Stimulated activated CD8-positive, alpha-beta memory T cell treated with anti-CD3 and anti-CD28 coated beads, Interleukin-12 subunit alpha, Interleukin-12 subunit beta, amount 100 ng/mL, for 24 hours (primary cell): ENCODE measurements at regions not wholly inside any gene's neighbourhood (a gene's known extent, or its start where the extent isn't known, plus 50 kb on each side); places are given as distances from the start of the nearest gene placed in this dataset.
"Not testable (repeated sequence)": the region's sequence is repeated elsewhere in the genome, so short reads cannot be mapped to it uniquely, and the experiment has no call there.

Experiments
- DNase-seq: peaks from one replicate; pipeline ENCODE4 v3.0.0-alpha.2; 2020; ENCODE audit errors: extremely low read depth

GRCh38 chr1:234795711-234796437 is 185.9 kb upstream of the IRF2BP2 start:
- not testable (repeated sequence) for DNase-seq

DNA sequence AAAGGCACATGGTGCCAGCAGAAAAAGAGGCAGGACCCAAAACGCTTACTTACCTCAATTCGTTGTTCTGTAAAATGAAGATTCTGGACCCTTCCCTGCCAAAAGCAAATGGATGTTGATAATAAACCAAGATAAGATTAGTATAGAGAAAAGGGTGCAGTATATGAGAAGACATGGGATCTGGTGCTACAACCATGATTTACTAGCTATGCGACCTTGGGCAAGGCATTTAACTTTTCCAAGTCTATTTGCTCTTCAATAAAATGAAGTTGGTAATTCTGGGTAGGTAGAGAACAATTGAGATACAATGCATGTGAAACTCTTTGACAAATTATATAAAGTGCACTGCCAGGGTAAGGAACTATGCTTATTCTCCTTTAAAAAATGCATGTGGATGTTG is 185.0 kb upstream of the IRF2BP2 start:
- not testable (repeated sequence) for DNase-seq

DNA sequence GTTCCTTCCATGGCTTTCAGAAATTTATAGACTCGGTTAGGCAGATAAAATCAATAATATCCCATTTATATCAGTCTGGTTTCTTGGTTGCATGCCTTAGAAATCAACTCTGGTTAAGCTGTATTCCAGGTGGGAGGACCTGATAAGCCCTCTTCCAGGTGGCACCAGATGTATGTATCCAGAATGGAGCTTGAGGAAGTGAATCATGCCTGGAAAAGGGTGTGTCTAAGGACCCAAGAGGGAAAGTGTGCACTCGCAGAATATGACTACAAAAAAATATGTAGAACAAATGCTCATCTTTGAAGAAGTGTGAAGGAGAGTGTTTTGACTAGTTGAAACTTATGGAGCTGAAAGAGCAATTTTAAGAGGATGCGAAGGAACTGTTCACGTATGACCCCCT is 184.5 kb upstream of the IRF2BP2 start:
- not testable (repeated sequence) for DNase-seq

DNA sequence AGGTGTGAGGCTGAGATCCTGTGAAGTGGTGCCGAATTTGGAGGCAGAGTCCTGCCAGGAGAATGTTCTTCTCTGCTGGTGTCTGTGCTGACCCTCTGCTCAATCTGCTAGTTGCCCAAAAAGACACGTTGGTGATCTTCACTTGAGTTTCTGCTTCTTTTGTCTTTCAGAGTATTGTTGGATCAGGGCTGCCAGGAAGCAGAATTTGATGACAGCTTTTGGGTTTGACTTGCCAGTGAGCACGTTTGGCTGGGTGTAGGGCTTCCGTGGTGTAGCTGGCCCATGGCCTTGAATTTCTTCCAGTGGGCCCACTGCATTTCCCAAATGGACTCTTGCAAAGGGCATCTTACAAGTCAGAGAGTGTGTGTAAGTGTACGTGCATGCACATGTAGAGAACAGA is 183.9 kb upstream of the IRF2BP2 start:
- DNase-seq: not testable (repeated sequence)

DNA sequence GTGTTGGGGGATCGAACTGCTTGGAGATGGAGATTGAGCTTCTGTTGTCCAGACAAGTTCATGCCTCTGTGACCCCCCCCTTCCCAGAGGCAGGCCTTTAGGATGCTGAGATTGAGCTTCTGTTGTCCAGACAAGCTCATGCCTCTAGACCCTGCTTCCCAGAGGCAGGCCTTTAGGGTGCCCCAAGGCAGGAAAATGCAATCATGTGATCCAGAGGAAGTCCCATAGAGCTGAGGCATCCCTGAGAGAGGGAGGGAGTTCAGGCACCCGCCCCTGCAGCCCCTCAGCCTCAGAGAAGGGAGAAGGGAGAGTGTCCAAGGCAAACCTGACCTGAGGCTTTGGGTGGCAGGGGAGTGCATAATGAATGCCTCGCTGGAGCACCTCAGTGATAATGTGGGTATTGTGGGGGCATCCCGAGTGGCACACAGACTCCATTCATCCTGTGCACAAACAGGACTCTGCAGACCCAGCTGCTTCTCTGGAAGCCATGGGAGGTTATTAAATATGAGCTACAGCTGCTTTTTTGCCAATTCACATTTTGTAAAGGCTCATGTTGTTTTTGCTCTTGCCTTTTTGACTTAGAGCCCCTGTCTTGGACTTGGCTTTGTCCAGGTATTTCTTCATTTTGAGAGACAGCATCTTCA is 182.4 kb upstream of the IRF2BP2 start:
- not testable (repeated sequence) for DNase-seq

DNA sequence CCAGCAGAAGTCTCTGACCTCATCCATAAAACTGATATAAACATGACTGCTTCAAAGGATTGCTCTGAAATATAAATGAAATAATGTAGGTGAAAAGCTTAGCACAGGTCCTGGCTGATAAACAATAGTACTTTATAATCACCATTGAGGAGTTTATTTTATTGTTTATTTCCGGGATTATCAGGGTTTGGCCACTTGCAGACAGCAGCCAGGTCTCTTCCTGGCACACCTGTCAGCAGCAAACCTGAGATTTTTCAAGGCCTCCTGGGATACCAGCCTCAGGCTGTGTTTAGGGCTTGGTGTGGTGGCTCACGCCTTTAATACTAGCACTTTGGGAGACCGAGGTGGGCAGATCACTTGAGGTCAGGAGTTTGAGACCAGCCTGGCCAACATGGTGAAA is 181.6 kb upstream of the IRF2BP2 start:
- not testable (repeated sequence) for DNase-seq

DNA sequence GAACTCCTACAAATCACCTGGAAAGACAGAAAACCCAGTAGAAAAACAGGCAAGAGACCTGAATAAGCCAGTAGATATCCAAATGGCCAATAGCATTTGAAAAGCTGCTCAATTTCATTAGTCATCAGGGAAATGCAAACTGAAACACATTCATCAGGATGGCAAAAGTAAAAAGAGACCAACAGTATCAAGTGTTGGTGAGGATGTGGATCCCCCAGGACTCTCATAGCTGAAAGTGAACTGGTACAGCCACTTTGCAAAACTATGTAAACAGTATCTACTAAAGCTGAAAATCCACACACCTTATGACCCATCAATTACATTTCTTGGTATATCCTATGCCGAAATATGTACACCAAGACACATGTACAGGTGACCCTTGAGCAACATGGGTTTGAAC is 180.4 kb upstream of the IRF2BP2 start:
- DNase-seq: not testable (repeated sequence)

- not testable (repeated sequence) for DNase-seq
Observed at GRCh38 chr1:234787011-234787584, 177.1 kb upstream of the IRF2BP2 start.

DNA sequence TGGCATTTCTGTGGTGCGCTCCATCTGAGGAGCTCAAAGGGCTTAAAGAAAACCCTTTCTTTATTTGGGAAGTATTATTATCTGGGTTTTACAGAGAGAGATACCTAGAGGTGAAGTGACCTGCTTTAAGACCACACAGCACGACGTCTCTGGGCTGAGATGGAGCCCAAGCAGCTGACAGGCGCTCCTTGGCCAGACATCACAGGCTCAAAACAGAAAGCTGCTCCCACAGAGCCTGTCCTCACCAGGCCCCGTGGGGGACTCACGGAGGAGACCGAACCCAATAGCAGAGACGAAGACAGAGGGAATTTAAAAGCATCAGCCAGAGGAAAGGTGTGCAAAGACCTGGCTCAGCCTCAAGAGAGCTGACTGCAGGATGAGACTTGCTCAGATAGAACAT is 175.9 kb upstream of the IRF2BP2 start:
- DNase-seq: not testable (repeated sequence)

DNA sequence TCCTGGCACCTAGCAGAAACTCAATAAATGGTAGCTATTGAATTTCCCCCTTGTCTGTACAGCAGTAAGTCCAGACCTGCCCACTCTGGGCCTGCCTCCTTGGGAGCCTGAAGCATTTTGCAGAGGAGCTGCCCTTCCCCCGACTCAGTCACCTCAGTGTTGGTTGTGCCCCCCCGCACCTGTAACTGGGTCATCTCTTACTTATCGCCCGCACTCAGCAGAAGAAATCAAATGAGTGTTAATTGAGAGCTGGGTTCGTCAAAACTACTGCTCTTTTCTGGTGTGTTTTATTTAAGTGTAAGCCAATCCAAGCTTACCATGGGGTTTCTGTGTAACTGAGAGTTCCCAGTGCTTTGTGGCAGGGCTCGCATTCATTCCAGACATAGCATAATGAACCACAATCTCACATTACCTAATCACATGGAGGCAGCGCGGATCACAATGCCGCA is 175.5 kb upstream of the IRF2BP2 start:
- DNase-seq: not testable (repeated sequence)

- DNase-seq: not testable (repeated sequence)
Observed at GRCh38 chr1:234784108-234784507, 174.1 kb upstream of the IRF2BP2 start.

DNA sequence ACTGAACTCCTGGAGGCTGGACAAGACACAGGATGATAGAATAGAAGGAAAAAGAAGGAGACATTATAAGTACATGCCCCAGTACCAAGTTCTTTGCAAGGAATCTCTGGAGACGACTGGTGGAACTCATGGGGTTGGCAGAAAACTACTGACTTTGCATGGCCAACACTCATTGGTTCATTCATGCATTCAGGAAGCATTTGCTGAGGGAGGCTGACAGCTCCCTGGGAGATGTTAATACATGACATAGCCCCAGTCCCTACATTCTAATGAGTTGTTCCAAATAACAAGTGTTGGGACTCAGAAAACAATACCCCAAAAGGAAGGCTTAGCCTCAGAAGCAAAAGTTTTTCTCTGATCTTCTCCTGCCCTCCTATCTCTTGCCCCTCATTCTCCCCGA is 172.8 kb upstream of the IRF2BP2 start:
- DNase-seq: no peak

GRCh38 chr1:234782105-234782751 is 172.2 kb upstream of the IRF2BP2 start:
- no peak for DNase-seq

GRCh38 chr1:234781241-234782065 is 171.5 kb upstream of the IRF2BP2 start:
- no peak for DNase-seq

DNA sequence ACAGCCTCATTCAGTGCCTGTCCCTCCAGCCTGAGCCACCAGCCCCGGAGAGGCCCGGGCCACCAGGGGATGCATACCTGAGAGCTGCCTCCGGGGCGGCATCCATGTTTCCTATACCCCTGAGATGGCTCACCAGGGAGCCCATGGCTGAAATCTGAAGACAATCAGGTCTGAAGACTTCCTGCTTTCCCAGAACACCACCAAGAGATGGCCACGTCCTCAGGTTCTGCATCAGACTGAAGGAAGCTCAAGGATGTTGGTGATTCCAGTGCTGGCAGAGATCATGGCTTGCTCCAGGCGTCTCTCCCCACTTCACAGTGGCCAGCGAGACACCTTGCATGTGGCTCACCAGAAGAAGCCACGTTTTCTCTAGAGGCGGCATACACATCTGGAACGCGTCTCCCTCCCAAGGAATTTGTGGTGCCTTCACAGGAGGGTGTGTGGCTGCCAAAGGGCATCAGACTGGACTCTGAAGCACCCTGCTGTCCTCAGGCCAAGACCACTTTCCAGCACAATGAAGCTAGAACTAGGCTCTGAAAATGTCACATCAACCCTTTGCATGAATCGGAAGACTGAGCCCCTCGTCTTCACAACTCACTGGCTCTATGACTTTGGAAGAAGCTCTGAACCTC is 170.7 kb upstream of the IRF2BP2 start:
- DNase-seq: no peak

- no peak for DNase-seq
Observed at GRCh38 chr1:234780112-234780511, 170.1 kb upstream of the IRF2BP2 start.

GRCh38 chr1:234779600-234779999 is 169.6 kb upstream of the IRF2BP2 start:
- not testable (repeated sequence) for DNase-seq

DNA sequence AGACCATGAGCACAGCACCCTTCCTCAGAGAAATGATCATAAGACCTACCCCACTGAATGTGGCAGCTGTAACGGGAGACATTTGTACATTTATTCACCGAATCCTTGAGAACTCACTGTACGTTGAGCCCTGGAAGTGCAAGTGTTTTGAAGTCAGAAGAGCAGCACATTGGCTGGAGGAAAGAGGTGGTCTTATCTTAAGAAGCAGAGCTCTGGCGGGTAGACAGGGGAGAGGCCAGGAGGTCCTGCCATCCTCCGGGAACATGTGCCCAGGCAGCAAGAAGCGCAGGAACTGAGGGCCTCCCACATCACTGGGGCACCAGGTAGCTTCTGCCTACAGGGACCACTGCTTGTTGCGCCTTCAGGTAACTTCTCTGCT is 169.2 kb upstream of the IRF2BP2 start:
- DNase-seq: no peak

GRCh38 chr1:234778221-234779159 is 168.5 kb upstream of the IRF2BP2 start:
- DNase-seq: no peak

DNA sequence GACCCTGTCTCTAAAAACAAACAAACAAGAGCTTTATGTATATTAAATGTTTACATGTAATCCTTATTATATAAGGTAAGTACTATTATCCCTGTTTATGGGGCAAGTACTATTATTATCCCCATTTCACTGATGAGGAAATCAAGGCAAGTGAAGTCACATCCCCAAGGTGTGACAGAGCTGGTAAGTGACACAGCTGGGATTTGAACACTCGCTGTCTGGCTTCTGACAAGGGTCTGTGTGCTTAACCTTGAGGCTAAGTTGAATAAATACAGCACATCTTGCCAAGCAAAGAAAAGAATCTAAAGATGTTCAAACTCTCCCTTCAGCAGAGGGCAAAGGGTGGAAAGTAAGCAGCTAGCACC is 167.9 kb upstream of the IRF2BP2 start:
- no peak for DNase-seq
